Omental fat pad (tissue), 3 donors: ENCODE measurements at regions not wholly inside any gene's neighbourhood (a gene's known extent, or its start where the extent isn't known, plus 50 kb on each side); places are given as distances from the start of the nearest gene placed in this dataset.

Experiments used
- ATAC-seq: fragments of 150-250 bp; one replicate; pipeline ENCODE4 v1.9.1; 2016; ENCODE audit warnings: mild to moderate bottlenecking, moderate library complexity; ENCODE audit not compliant: low FRiP score
- DNase-seq: peaks from one replicate; pipeline ENCODE4 v3.0.0-alpha.2; 2019; ENCODE audit warnings: low spot score
- CTCF ChIP-seq, 3 donors: fragments of 450-650 bp; IDR thresholded peaks; one replicate each; pipeline ENCODE4 v1.5.1; 2016 to 2017; ENCODE audit warnings: antibody characterized with exemption in 3 of 3, mild to moderate bottlenecking in 3 of 3, moderate library complexity in 2 of 3

- TF ChIP-seq CTCF (IDR thresholded peaks at IDR 0.05): no peak
- ATAC-seq (no peak), DNase-seq (no peak)
These were observed 594.7 kb downstream of the ADGRL2 start for GRCh38 chr1:82395440-82395839.

- TF ChIP-seq CTCF (IDR thresholded peaks at IDR 0.05): no peak
- no peak for DNase-seq
- ATAC-seq: no peak
These were observed 592.2 kb downstream of the ADGRL2 start for GRCh38 chr1:82392946-82393345.

GRCh38 chr1:82392513-82392912 lies 591.8 kb downstream of the ADGRL2 start:
- no peak for ATAC-seq
- no peak for DNase-seq
- no peak for TF ChIP-seq CTCF (IDR thresholded peaks at IDR 0.05)

GRCh38 chr1:82391712-82392111 lies 591.0 kb downstream of the ADGRL2 start:
- DNase-seq (no peak), ATAC-seq (no peak)

GRCh38 chr1:82390627-82391026 lies 589.9 kb downstream of the ADGRL2 start:
- TF ChIP-seq CTCF (IDR thresholded peaks at IDR 0.05): no peak
- no peak for DNase-seq
- ATAC-seq: no peak

More at GRCh38 chr1:82391712-82392111, 591.0 kb downstream of the ADGRL2 start:
- no peak for TF ChIP-seq CTCF (IDR thresholded peaks at IDR 0.05)

- TF ChIP-seq CTCF (IDR thresholded peaks at IDR 0.05): no peak
- DNase-seq: no peak
These were observed 587.9 kb downstream of the ADGRL2 start for GRCh38 chr1:82388679-82389078.

GRCh38 chr1:82387012-82387366 lies 586.3 kb downstream of the ADGRL2 start:
- no peak for TF ChIP-seq CTCF (IDR thresholded peaks at IDR 0.05)
- no peak for ATAC-seq
- DNase-seq: no peak

More at GRCh38 chr1:82388679-82389078, 587.9 kb downstream of the ADGRL2 start:
- ATAC-seq: no peak
